K562 (cell line): ENCODE measurements at regions not wholly inside any gene's neighbourhood (a gene's known extent, or its start where the extent isn't known, plus 50 kb on each side); places are given as distances from the start of the nearest gene placed in this dataset.

Experiments
- ATAC-seq: fragments of 200-7000 bp; cut with Tn5 transposase; 3 replicates; pipeline ENCODE4 v1.9.1; 2020; ENCODE audit warnings: moderate library complexity
- BruUV-seq: library from RNA; stranded (reverse); fragments of 400-500 nt; replicated peaks from 2 replicates; lab custom pipeline; 2021; lab: Mats Ljungman, UMichigan
- CTCF ChIA-PET: fragments of 300-600 bp; formaldehyde crosslinking; extraction: SDS; loops from one replicate; lab custom pipeline; 2021; ENCODE audit warnings: low intra/inter-chr PET ratio; lab: Yijun Ruan, JAX
- POLR2A ChIA-PET: fragments of 300-600, 350-650 bp; sonication (Branson Sonifier 250); formaldehyde crosslinking; extraction: SDS; loops from one replicate; lab custom pipeline; 2021; ENCODE audit warnings: antibody characterized with exemption, inconsistent platforms; lab: Yijun Ruan, JAX
- DNase-seq, 4 experiments: peaks; one replicate each; pipeline versions ENCODE4 v3.0.0 to v3.0.0-alpha.2; 2011 to 2018; ENCODE audit warnings: low spot score in 3 of 4, mixed read lengths in 3 of 4; ENCODE audit errors: extremely low read depth in 1 of 4
- FAIRE-seq: peaks from 2 replicates; lab custom pipeline; 2011; peaks lifted over from hg19 to GRCh38; lab: Jason Lieb, UNC
- H2AFZ ChIP-seq: 2 replicates; pipeline ENCODE4 v1.6.0; 2011; ENCODE audit warnings: low read depth, low read length, control low read depth, inconsistent platforms
- H3K27ac ChIP-seq: fragments of 200-600 bp; 3 replicates; pipeline ENCODE4 v1.8.0; 2011; ENCODE audit warnings: low read depth, mild to moderate bottlenecking, control low read depth, inconsistent platforms, low read length, moderate library complexity, mixed read lengths; ENCODE audit errors: extremely low read depth
- H3K27me3 ChIP-seq, 2 experiments: fragments of 300-600 bp in 1 of 2; 2 replicates in 1 of 2; 3 replicates in 1 of 2; pipeline versions ENCODE4 v1.6.0 to v1.8.0; 2011; ENCODE audit warnings: inconsistent platforms in 2 of 2, low read length in 2 of 2, mild to moderate bottlenecking in 1 of 2, mixed read lengths in 1 of 2, moderate library complexity in 1 of 2; ENCODE audit not compliant: control insufficient read depth in 2 of 2, insufficient read depth in 2 of 2
- H3K36me3 ChIP-seq: fragments of 300-600 bp; 3 replicates; pipeline ENCODE4 v1.8.0; 2011; ENCODE audit warnings: mild to moderate bottlenecking, low read length, inconsistent platforms; ENCODE audit not compliant: control insufficient read depth, insufficient read depth
- H3K4me1 ChIP-seq, 2 experiments: fragments of 200-600 bp in 1 of 2; replicated peaks in 1 of 2; 2 replicates in 1 of 2; 3 replicates in 1 of 2; pipeline versions ENCODE4 v1.5.1 to v1.8.0; 2011; ENCODE audit warnings: inconsistent platforms in 2 of 2, low read length in 2 of 2, mild to moderate bottlenecking in 1 of 2, mixed read lengths in 1 of 2, moderate library complexity in 1 of 2; ENCODE audit not compliant: control insufficient read depth in 2 of 2, insufficient read depth in 2 of 2
- H3K4me2 ChIP-seq: 2 replicates; pipeline ENCODE4 v1.6.1; 2011; ENCODE audit warnings: low read length, control low read depth, inconsistent platforms, mixed read lengths; ENCODE audit not compliant: insufficient read depth
- H3K4me3 ChIP-seq: fragments of 200-600 bp; sonication (generic), shearing (Covaris generic); 2 replicates; pipeline ENCODE4 v1.5.1; 2016; ENCODE audit warnings: control low read depth, inconsistent platforms
- H3K79me2 ChIP-seq: fragments of 200-600 bp; 3 replicates; pipeline ENCODE4 v1.8.0; 2011; ENCODE audit warnings: low read length, inconsistent platforms; ENCODE audit not compliant: control insufficient read depth, insufficient read depth
- H3K9ac ChIP-seq, 2 experiments: 2 replicates each; pipeline versions ENCODE4 v1.6.0 to v1.6.1; 2011; ENCODE audit warnings: low read depth in 2 of 2, low read length in 2 of 2, control low read depth in 1 of 2, inconsistent platforms in 1 of 2, mild to moderate bottlenecking in 1 of 2, mixed read lengths in 1 of 2; ENCODE audit not compliant: insufficient read depth in 1 of 2
- H3K9me1 ChIP-seq: one replicate; pipeline ENCODE4 v1.6.0; 2011; ENCODE audit warnings: inconsistent platforms, mild to moderate bottlenecking, low read length, moderate library complexity; ENCODE audit not compliant: control insufficient read depth, insufficient read depth
- H3K9me3 ChIP-seq: replicated peaks from 2 replicates; pipeline ENCODE4 v1.5.1; 2011; ENCODE audit warnings: low read depth, low read length, inconsistent platforms; ENCODE audit not compliant: control insufficient read depth, insufficient read depth
- H4K20me1 ChIP-seq: replicated peaks from 2 replicates; pipeline ENCODE4 v1.6.1; 2011; ENCODE audit warnings: low read length, inconsistent platforms, mixed read lengths; ENCODE audit not compliant: control insufficient read depth, insufficient read depth
- BACH1 ChIP-seq: fragments of 200-800 bp; sonication (Bioruptor generic); IDR thresholded peaks from 2 replicates; pipeline ENCODE4 v1.6.1; 2016; ENCODE audit warnings: missing genetic modification characterization, missing compliant biosample characterization
- CBX3 ChIP-seq, 2 experiments: IDR thresholded peaks; 1 replicate in 1 of 2; 2 replicates in 1 of 2; pipeline ENCODE4 v1.6.1; 2012; ENCODE audit warnings: inconsistent platforms in 2 of 2, low read length in 2 of 2, borderline replicate concordance in 1 of 2, control low read depth in 1 of 2
- E2F4 ChIP-seq: sonication (generic); formaldehyde crosslinking; IDR thresholded peaks from 2 replicates; pipeline ENCODE4 v1.8.0; 2022; ENCODE audit warnings: mild to moderate bottlenecking, low read depth, missing genetic modification reagents
- E2F5 ChIP-seq: sonication (generic); formaldehyde crosslinking; IDR thresholded peaks from 2 replicates; pipeline ENCODE4 v1.8.0; 2022; ENCODE audit warnings: mild to moderate bottlenecking, missing genetic modification reagents
- ETV6 ChIP-seq, 3 experiments: fragments of 150-350 bp in 1 of 3; sonication (generic) in 1 of 3; formaldehyde crosslinking in 1 of 3; IDR thresholded peaks; 2 replicates each; pipeline versions ENCODE4 v1.6.1 to v1.8.0; 2014 to 2022; ENCODE audit warnings: borderline replicate concordance in 2 of 3, low read depth in 2 of 3, antibody characterized with exemption in 1 of 3, low read length in 1 of 3, mild to moderate bottlenecking in 1 of 3, missing genetic modification reagents in 1 of 3
- HLTF ChIP-seq: fragments of 450-650 bp; IDR thresholded peaks from 2 replicates; pipeline ENCODE4 v1.6.1; 2016
- MCM5 ChIP-seq: fragments of 450-650 bp; IDR thresholded peaks from 2 replicates; pipeline ENCODE4 v1.6.1; 2016; ENCODE audit warnings: low read depth
- MITF ChIP-seq: IDR thresholded peaks from 2 replicates; pipeline ENCODE4 v1.6.1; 2014; ENCODE audit warnings: antibody characterized with exemption
- NFE2L1 ChIP-seq: fragments of 450-650 bp; IDR thresholded peaks from 2 replicates; pipeline ENCODE4 v1.6.1; 2016; ENCODE audit warnings: missing genetic modification characterization, low read depth, mild to moderate bottlenecking, missing compliant biosample characterization, moderate library complexity, borderline replicate concordance
- PCBP2 ChIP-seq: fragments of 200-400 bp; formaldehyde crosslinking; IDR thresholded peaks from 2 replicates; pipeline ENCODE4 v1.6.1; 2018; ENCODE audit warnings: low read length, low read depth, mild to moderate bottlenecking, moderate library complexity; ENCODE audit not compliant: poor library complexity, severe bottlenecking
- PURB ChIP-seq: sonication (generic); formaldehyde crosslinking; IDR thresholded peaks from 2 replicates; pipeline ENCODE4 v1.9.0; 2021; ENCODE audit warnings: low read depth, mild to moderate bottlenecking, missing genetic modification reagents
- PYGO2 ChIP-seq: fragments of 450-650 bp; IDR thresholded peaks from 2 replicates; pipeline ENCODE4 v1.6.1; 2016; ENCODE audit warnings: mild to moderate bottlenecking, missing genetic modification characterization, moderate library complexity, missing compliant biosample characterization
- RBFOX2 ChIP-seq: fragments of 200-400 bp; formaldehyde crosslinking; IDR thresholded peaks from 2 replicates; pipeline ENCODE4 v1.6.1; 2017; ENCODE audit warnings: low read depth, mild to moderate bottlenecking, low read length, moderate library complexity
- SRF ChIP-seq, 2 experiments: fragments of 250-450, 450-650 bp in 1 of 2; sonication (Bioruptor Pico) in 1 of 2; sonication (generic) in 1 of 2; formaldehyde crosslinking; IDR thresholded peaks; 2 replicates each; pipeline versions ENCODE4 v1.5.0 to v1.5.1; 2020 to 2022; ENCODE audit warnings: mild to moderate bottlenecking in 1 of 2, missing genetic modification reagents in 1 of 2
- STAT5B ChIP-seq: fragments of 250-450 bp; sonication (Bioruptor Pico); IDR thresholded peaks from 2 replicates; pipeline ENCODE4 v1.8.0; 2021; ENCODE audit warnings: mild to moderate bottlenecking, inconsistent platforms
- SUPT5H ChIP-seq: fragments of 450-650 bp; IDR thresholded peaks from 2 replicates; pipeline ENCODE4 v1.6.1; 2016
- ZNF134 ChIP-seq: fragments of 250-450 bp; sonication (Bioruptor Pico); conservative IDR thresholded peaks from 2 replicates; pipeline ENCODE4 v1.4.0; 2020
- ZNF140 ChIP-seq: fragments of 250-450 bp; sonication (Bioruptor Pico); IDR thresholded peaks from 2 replicates; pipeline ENCODE4 v1.8.0; 2021; ENCODE audit warnings: moderate library complexity, mild to moderate bottlenecking, inconsistent platforms
- ZNF354B ChIP-seq: fragments of 250-450 bp; sonication (Bioruptor Pico); IDR thresholded peaks from 2 replicates; pipeline ENCODE4 v1.4.0; 2020
- ZNF41 ChIP-seq: fragments of 250-450 bp; sonication (Bioruptor Pico); conservative IDR thresholded peaks from 2 replicates; pipeline ENCODE4 v1.4.0; 2020; ENCODE audit warnings: mild to moderate bottlenecking
- in situ Hi-C: fragments of 300-500 bp; cut with MboI; formaldehyde crosslinking; loops from 4 replicates; pipeline ENCODE4 v1.15.0; 2018; ENCODE audit warnings: inconsistent platforms, mixed read lengths
- intact Hi-C: fragments of 100-400 bp; cut with micrococcal nuclease; formaldehyde crosslinking; loops from 2 replicates; pipeline ENCODE4 v1.14.2; 2022

- CTCF ChIA-PET = no interaction called here
These were observed 237.9 kb downstream of the TMEM38B start for GRCh38 chr9:105932276-105932675.

More at GRCh38 chr9:105932276-105932675, 237.9 kb downstream of the TMEM38B start:
- Histone ChIP-seq H3K79me2 (no peaks in the 10 kb centered on the region), H3K36me3 (no peaks in the 10 kb centered on the region), H3K4me3 (no peak overlapping the region), H3K4me2 (no peak overlapping the region), H3K9ac (no peak overlapping the region), H2AFZ (no peak overlapping the region), H3K27ac (no peak overlapping the region), H3K9me1 (no peaks in the 10 kb centered on the region), H3K27me3 (no peaks in the 10 kb centered on the region), H3K9me3 (no peaks in the 10 kb centered on the region), H4K20me1 (no peaks in the 10 kb centered on the region), H3K4me1 (no peaks in the 10 kb centered on the region)
- POLR2A ChIA-PET = no interaction called here
- intact Hi-C loops = no loop called here
- DNase-seq = no peak
- no peak for TF ChIP-seq MITF
- no peak for TF ChIP-seq NFE2L1 (tag)
- no peak for TF ChIP-seq HLTF
- TF ChIP-seq ZNF41 = no peak
- no peak for TF ChIP-seq PCBP2
- TF ChIP-seq RBFOX2 = no peak
- TF ChIP-seq ZNF140 (CRISPR knock-in tag) = no peak
- no peak for TF ChIP-seq MCM5
- no peak for TF ChIP-seq E2F4 (CRISPR knock-in tag)
- no peak for TF ChIP-seq STAT5B
- TF ChIP-seq PYGO2 = no peak
- TF ChIP-seq PURB = no peak
- TF ChIP-seq BACH1 (tag) = no peak
- TF ChIP-seq SUPT5H = no peak
- no peak for TF ChIP-seq ZNF354B (CRISPR knock-in tag)
- TF ChIP-seq SRF (CRISPR knock-in tag; IDR thresholded peaks at IDR 0.05) = no peak
- TF ChIP-seq ETV6 (IDR thresholded peaks at IDR 0.05; ENCODE audit: borderline replicate concordance in 1 of 2, low read depth in 2 of 2, low read length in 1 of 2) = no peak
- no peak for TF ChIP-seq ETV6 (CRISPR knock-in tag; IDR thresholded peaks at IDR 0.05; ENCODE audit: borderline replicate concordance)
- no peak for TF ChIP-seq E2F5 (CRISPR knock-in tag)
- no peak for TF ChIP-seq ZNF134 (CRISPR knock-in tag)
- no peak for TF ChIP-seq CBX3 (IDR thresholded peaks at IDR 0.05; ENCODE audit: borderline replicate concordance in 1 of 2, low read length in 2 of 2)
- BruUV-seq = no TSS peak
- no peak for ATAC-seq
- no peak for FAIRE-seq
- in situ Hi-C loops = no loop called here
